ENCODE measurements at regions not wholly inside any gene's neighbourhood (a gene's known extent, or its start where the extent isn't known, plus 50 kb on each side); places are given as distances from the start of the nearest gene placed in this dataset.

- no peak for TF ChIP-seq POLR2A (IDR thresholded peaks at IDR 0.05)
- TF ChIP-seq CTCF (IDR thresholded peaks at IDR 0.05): no peak
Observed at GRCh38 chr12:40508421-40508820, 183.8 kb upstream of the CNTN1 start.

All from body of pancreas (tissue), 4 donors.